Stimulated activated CD8-positive, alpha-beta memory T cell treated with anti-CD3 and anti-CD28 coated beads, Interleukin-7, amount 100 ng/mL, for 1 hour (primary cell): ENCODE measurements at regions not wholly inside any gene's neighbourhood (a gene's known extent, or its start where the extent isn't known, plus 50 kb on each side); places are given as distances from the start of the nearest gene placed in this dataset.
"Not testable (repeated sequence)": the region's sequence is repeated elsewhere in the genome, so short reads cannot be mapped to it uniquely, and the experiment has no call there.

Experiments used
- DNase-seq, 2 donors: peaks; one replicate each; pipeline ENCODE4 v3.0.0-alpha.2; 2020; ENCODE audit warnings: low read depth in 2 of 2

GRCh38 chr3:103470498-103470897 lies 1035.7 kb downstream of the ZPLD1 start:
- DNase-seq = no peak

- no peak for DNase-seq
Measured at GRCh38 chr3:103494011-103494410, 1059.2 kb downstream of the ZPLD1 start.

GRCh38 chr3:103494512-103494911 lies 1059.7 kb downstream of the ZPLD1 start:
- DNase-seq = no peak

- DNase-seq = no peak
Measured at GRCh38 chr3:103495186-103495585, 1060.4 kb downstream of the ZPLD1 start.

GRCh38 chr3:103499132-103499900 lies 1064.5 kb downstream of the ZPLD1 start:
- no peak for DNase-seq

DNA sequence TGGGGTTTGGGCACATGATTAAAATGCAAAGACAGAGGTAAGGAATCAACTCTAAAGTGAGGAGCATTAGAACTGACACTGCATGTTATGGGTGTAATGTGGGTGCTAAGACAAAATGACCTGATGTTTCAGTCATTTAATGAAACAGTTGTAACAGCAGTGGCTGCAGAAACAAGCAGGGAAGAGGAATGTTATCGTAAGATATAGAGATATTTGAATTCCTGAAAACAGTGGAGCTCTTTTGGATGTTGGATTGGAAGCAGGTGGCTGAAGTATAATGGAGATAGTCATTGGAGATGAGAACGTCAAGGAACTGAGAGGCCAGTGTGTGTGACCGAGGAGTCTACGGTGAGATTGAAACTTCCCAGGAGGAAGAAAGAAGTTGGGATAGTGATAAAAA lies 1065.2 kb downstream of the ZPLD1 start:
- no peak for DNase-seq

DNA sequence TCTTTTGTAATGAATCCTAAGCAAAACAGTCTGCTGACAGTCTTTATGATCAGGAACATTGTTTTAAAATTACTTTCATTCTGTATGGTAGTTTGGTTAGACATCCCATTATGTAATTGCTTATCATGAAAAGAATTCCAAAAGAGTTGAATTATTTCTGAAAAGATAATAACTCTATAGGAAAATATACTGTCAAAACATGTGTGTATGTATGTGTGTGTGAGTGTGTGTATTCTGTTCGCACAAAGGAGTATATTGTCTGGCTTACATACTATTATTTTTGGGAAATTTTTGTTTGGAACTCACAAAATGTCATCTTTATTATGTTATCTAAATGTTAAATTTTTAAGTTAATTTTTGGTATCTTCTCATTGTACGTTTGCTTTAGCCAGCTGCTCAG lies 1075.9 kb downstream of the ZPLD1 start:
- DNase-seq = no peak

- DNase-seq = no peak
Measured at GRCh38 chr3:103511891-103512290, 1077.1 kb downstream of the ZPLD1 start.

GRCh38 chr3:103512595-103512994 lies 1077.8 kb downstream of the ZPLD1 start:
- no peak for DNase-seq

GRCh38 chr3:103513003-103513402 lies 1078.2 kb downstream of the ZPLD1 start:
- DNase-seq = no peak

DNA sequence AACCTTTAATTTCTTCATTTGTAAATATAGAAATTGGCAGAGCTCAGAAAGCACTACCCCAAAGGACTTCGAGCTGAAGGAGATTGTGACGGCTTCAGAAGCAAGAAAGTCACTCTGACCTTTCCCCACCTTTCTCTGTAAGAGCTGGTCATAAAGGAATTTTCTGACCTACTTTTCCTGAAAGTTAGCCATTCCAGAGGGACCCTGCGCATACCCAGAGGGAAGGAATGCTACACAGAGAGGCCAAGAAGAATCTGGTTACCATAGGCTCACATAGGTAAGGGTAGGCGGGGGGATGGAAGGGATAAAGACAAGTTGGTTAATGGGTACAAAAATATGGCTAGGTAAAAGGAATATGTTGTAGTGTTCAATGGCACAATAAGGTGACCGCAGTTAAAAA lies 1080.3 kb downstream of the ZPLD1 start:
- DNase-seq = no peak

GRCh38 chr3:103516950-103517349 lies 1082.1 kb downstream of the ZPLD1 start:
- DNase-seq = no peak

- DNase-seq = not testable (repeated sequence)
Measured at GRCh38 chr3:103531327-103531726, 1096.5 kb downstream of the ZPLD1 start.

DNA sequence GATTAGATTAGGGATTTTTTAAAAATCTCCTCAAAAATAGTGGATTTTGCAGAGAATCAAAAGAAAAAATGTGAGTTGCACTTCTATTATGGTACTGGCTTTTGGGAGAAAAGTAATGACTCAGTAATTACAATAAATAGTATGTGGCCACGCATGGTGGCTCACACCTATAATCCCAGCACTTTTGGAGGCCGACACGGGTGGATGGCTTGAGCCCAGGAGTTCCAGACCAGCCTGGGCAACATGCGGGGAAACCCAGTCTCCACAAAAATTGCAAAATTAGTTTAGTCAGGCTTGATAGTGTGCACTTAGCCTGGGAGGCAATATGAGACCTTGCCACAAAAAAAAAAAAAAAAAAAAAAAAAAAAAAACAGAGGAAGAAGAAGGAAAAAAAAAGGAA lies 1098.2 kb downstream of the ZPLD1 start:
- DNase-seq = no peak

GRCh38 chr3:103554451-103554850 lies 1119.6 kb downstream of the ZPLD1 start:
- DNase-seq = no peak

- DNase-seq = not testable (repeated sequence)
Measured at GRCh38 chr3:103564116-103564515, 1129.3 kb downstream of the ZPLD1 start.

DNA sequence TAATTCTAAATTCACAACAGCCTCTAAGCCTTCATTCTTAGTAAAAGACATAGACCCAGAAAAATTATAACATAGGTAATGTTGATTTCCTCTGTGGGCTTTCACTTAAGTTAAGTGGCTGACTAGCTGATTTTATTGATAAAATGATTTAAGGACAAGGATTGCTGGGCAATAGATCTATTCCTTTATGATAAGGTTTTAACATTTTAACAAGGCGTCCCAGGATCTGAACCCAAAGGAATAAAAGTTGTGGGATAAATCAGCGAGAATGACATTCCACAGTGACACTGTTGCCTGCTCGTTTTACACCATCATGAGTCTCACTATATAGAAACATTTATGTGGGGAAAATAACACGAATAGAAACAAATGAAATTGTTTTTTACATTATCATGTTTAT lies 1151.0 kb downstream of the ZPLD1 start:
- DNase-seq = no peak

- DNase-seq = no peak
Measured at GRCh38 chr3:103589770-103590169, 1155.0 kb downstream of the ZPLD1 start.

DNA sequence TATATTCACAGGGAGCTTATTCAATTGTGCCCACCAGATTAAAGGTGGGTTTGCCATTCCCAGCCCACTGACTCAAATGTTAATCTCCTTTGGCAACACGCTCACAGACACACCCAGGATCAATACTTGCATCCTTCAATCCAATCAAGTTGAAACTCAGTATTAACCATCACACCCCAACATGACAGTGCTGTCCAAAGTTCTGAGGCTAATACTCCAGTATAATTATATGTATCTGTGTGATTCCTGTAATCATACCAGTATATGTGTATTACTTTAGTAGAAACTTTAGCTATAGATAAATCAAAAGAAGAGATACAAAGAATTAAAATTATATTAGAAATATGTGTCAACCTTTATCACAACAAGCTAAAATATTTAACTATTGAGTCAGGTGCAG lies 1166.0 kb downstream of the ZPLD1 start:
- DNase-seq = no peak

DNA sequence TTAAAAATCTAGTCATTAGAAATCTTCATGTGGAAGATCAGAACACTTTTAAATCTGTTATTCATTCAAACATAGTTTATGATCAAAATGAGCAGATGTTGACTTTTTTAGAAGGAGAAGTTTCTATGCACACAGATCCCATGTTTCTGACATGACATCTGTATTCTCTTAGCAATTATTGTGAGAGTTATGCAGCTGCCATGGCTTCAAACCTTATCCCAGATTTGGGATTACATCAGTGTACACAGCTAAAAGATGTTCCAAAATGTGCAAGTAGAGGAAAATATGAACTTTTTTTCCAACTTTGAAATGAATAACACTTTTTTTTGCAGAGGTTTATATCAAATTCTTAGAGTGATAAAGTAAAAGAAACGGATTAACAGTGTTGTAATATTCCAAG lies 1166.9 kb downstream of the ZPLD1 start:
- DNase-seq = no peak

- no peak for DNase-seq
Measured at GRCh38 chr3:103609472-103609871, 1174.7 kb downstream of the ZPLD1 start.

DNA sequence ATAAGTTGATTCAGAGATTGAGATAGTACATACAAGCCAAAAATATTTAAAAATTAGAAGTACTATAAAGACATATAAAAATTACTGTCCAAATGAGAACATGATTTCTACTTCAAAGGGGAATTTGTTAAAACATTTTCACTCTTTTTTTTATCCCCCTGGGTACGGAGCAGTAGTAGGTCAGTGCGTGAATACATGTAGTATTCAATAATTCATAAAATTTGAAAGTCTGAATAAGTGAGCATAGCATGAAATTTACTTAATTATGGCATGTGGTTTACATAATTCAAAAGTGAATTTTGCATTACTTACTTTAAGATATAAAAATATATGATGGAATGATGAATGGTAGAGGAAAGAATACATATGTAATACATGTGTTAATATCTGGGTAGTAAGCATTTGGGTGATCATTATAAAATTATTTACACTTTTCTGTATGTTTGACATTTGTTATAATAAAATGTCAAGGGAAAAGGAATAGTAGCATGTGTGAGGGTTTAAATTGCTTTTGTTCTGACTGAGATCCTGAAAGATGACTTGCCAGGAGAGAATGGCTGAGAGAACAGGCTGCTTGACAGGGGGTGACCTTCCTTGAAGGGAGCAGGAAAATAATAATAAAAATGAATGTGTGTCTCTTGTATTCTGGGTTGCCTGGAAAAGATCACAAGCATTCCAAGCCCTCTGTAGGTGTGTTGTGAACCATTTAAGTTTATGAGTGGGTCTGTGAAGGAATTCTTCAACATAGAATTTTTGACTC lies 1178.8 kb downstream of the ZPLD1 start:
- DNase-seq = no peak

DNA sequence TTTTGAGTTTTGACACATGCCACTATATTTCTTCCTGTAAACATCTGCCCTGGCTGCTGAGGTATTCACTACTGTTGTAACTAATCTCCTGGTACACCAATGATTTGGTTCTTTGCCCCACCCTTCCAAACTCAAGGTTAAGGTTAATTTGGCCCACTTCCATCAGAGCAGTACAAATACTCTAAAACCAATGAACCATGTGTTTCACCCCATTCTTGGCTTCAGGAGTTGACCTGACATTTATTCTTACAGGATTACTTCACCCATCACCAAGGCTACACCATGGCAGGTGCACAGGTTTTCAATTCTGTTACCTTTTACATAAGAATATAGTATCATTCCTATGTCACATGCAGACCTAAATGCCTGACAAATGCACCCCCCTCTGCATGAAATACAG lies 1179.9 kb downstream of the ZPLD1 start:
- no peak for DNase-seq
